ENCODE measurements at regions not wholly inside any gene's neighbourhood (a gene's known extent, or its start where the extent isn't known, plus 50 kb on each side); places are given as distances from the start of the nearest gene placed in this dataset.

- Histone ChIP-seq H3K27ac (ENCODE audit: low read depth, low read length) (no peak overlapping the region), H3K4me1 (replicated peaks in 1 of 4; ENCODE audit: control insufficient read depth in 3 of 4, insufficient read depth in 4 of 4, low read length in 3 of 4) (no peaks in the 10 kb centered on the region), H4K8ac (ENCODE audit: extremely low read depth, insufficient read depth, low read length) (no peak overlapping the region), H3K27me3 (replicated peaks in 1 of 4; ENCODE audit: control insufficient read depth in 3 of 4, extremely low read depth in 1 of 4, insufficient read depth in 3 of 4, low read length in 3 of 4) (no peaks in the 10 kb centered on the region), H3K4me2 (ENCODE audit: insufficient read depth in 1 of 2, low read depth in 2 of 2, low read length in 2 of 2) (no peak overlapping the region), H3K9ac (replicated peaks in 1 of 4; ENCODE audit: extremely low read depth in 1 of 4, low read depth in 3 of 4, low read length in 3 of 4) (no peak overlapping the region), H3K14ac (ENCODE audit: insufficient read length) (no peak overlapping the region), H4K5ac (ENCODE audit: insufficient read length, low read depth, low read length) (no peak overlapping the region), H3K23me2 (ENCODE audit: low read depth, low read length) (no peaks in the 10 kb centered on the region), H3K56ac (replicated peaks; ENCODE audit: insufficient read length, low read depth, low read length) (no peak overlapping the region), H4K20me1 (replicated peaks in 1 of 2; ENCODE audit: control insufficient read depth in 1 of 2, insufficient read depth in 2 of 2, low read length in 2 of 2) (no peaks in the 10 kb centered on the region), H2AK5ac (ENCODE audit: low read depth, low read length) (no peak overlapping the region), H3K23ac (ENCODE audit: insufficient read length) (no peak overlapping the region), H3K4ac (replicated peaks; ENCODE audit: insufficient read length, low read depth, low read length) (no peak overlapping the region), H2AFZ (ENCODE audit: low read length) (no peak overlapping the region), H3K36me3 (ENCODE audit: control insufficient read depth in 2 of 4, insufficient read depth in 4 of 4, low read length in 3 of 4) (no peaks in the 10 kb centered on the region), H2BK5ac (ENCODE audit: low read depth, low read length) (no peak overlapping the region), H3K79me2 (ENCODE audit: control insufficient read depth in 1 of 2, insufficient read depth in 2 of 2, low read length in 2 of 2) (no peaks in the 10 kb centered on the region), H3K18ac (ENCODE audit: extremely low read depth, low read length) (no peak overlapping the region), H3K9me3 (ENCODE audit: insufficient read depth in 2 of 2, low read depth in 1 of 2, low read length in 1 of 2) (0 out of 4 replicates have a peak, but pooled peaks cover 0 to 2% of the 10 kb centered on the region in 2 experiments), H2BK20ac (ENCODE audit: low read length) (no peak overlapping the region), H3K4me3 (ENCODE audit: extremely low read depth in 1 of 4, insufficient read depth in 2 of 4, low read depth in 3 of 4, low read length in 4 of 4) (no peak overlapping the region), H3K79me1 (ENCODE audit: low read depth, low read length) (no peaks in the 10 kb centered on the region), H2BK12ac (ENCODE audit: low read depth, low read length) (no peak overlapping the region), H2BK15ac (ENCODE audit: low read length) (no peak overlapping the region), H4K91ac (replicated peaks; ENCODE audit: insufficient read length, low read length) (no peak overlapping the region), H2BK120ac (replicated peaks; ENCODE audit: low read depth, low read length) (no peak overlapping the region)
- TF ChIP-seq TBP (IDR thresholded peaks at IDR 0.05; ENCODE audit: low read depth, low read length) (no peak), MAX (IDR thresholded peaks at IDR 0.05) (no peak), SAP30 (IDR thresholded peaks at IDR 0.05; ENCODE audit: insufficient read depth, insufficient replicate concordance, low read length) (no peak), SIRT6 (IDR thresholded peaks at IDR 0.05; ENCODE audit: low read length) (no peak), RFX5 (IDR thresholded peaks at IDR 0.05; ENCODE audit: borderline replicate concordance, low read depth, low read length) (no peak), POLR2AphosphoS5 (IDR thresholded peaks at IDR 0.05; ENCODE audit: low read depth, low read length) (no peak), POU5F1 (IDR thresholded peaks at IDR 0.05; ENCODE audit: low read depth, low read length) (no peak), CBX5 (IDR thresholded peaks at IDR 0.05; ENCODE audit: low read depth, low read length) (no peak)
- POLR2A ChIA-PET (ENCODE audit: partially characterized antibody): no interaction called here
- CTCF ChIA-PET (ENCODE audit: partially characterized antibody): no interaction called here
- DNase-seq (ENCODE audit: low read depth in 1 of 2, low spot score in 2 of 2): no peak
- FAIRE-seq: no peak
Observed at GRCh38 chr5:101062902-101063301, 159.8 kb upstream of the ST8SIA4 start.

Data from H1 (cell line).